Glutamatergic neuron (in vitro differentiated cells): ENCODE measurements at regions not wholly inside any gene's neighbourhood (a gene's known extent, or its start where the extent isn't known, plus 50 kb on each side); places are given as distances from the start of the nearest gene placed in this dataset.

ENCODE experiments used
- DNase-seq: peaks from one replicate; pipeline ENCODE4 v3.0.0; 2022
- H3K27ac Mint-ChIP-seq: one replicate; pipeline ENCODE4 v1.8.0; 2020; ENCODE audit warnings: mild to moderate bottlenecking, mixed read lengths, inconsistent platforms; ENCODE audit not compliant: unreplicated experiment
- H3K27me3 Mint-ChIP-seq: one replicate; pipeline ENCODE4 v1.8.0; 2020; ENCODE audit warnings: mild to moderate bottlenecking, moderate library complexity, mixed read lengths, inconsistent platforms; ENCODE audit not compliant: unreplicated experiment
- H3K36me3 Mint-ChIP-seq: one replicate; pipeline ENCODE4 v1.8.0; 2020; ENCODE audit warnings: mild to moderate bottlenecking, mixed read lengths, inconsistent platforms; ENCODE audit not compliant: unreplicated experiment
- H3K4me1 Mint-ChIP-seq: one replicate; pipeline ENCODE4 v1.8.0; 2020; ENCODE audit warnings: mild to moderate bottlenecking, low read depth, mixed read lengths, inconsistent platforms; ENCODE audit not compliant: unreplicated experiment
- H3K4me3 Mint-ChIP-seq: one replicate; pipeline ENCODE4 v1.8.0; 2020; ENCODE audit warnings: mild to moderate bottlenecking, mixed read lengths, inconsistent platforms; ENCODE audit not compliant: unreplicated experiment
- H3K9me3 Mint-ChIP-seq: one replicate; pipeline ENCODE4 v1.8.0; 2020; ENCODE audit warnings: mild to moderate bottlenecking, moderate library complexity, mixed read lengths, inconsistent platforms; ENCODE audit not compliant: unreplicated experiment
- TF ChIP-seq, protein P1 (sequence below): fragments of 200-600 bp; sonication (generic); IDR thresholded peaks from one replicate; pipeline ENCODE4 v1.5.0; 2021; ENCODE audit not compliant: partially characterized antibody, unreplicated experiment

DNA sequence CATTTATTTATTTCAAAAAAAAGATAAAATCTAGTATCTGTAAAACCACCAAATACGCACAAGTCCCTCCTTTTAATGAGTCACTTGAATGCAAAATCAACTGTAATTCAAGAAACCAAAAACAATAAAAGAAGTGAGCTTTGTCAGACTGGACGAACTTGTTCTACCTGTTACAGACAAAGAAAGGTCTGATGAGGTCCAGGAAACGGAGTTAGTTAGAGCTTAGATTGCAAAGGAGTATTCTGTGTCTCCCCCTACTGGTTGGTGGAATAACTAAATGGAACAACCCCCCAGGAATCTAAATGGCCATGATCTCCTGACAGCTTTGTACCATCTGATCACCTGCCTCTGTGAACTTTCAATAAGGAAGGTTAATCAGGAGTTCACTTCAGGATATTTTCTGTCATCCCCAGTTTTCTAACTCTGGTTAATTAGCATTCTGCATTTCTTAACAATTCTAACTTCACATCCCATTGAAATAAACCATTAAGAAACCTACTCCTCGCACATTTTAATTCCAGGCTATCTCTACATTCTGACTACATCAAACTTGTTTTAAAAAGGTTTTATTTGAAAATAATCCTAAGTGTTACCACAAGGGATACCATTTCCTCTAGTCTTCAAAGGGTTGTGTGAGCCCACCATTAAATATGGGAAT is 333.0 kb upstream of the SATB1 start:
- Mint-ChIP-seq H3K4me1 (peaks cover 9% of the 10 kb centered on the region), H3K27me3 (no peaks in the 10 kb centered on the region), H3K9me3 (peaks cover 3% of the 10 kb centered on the region), H3K4me3 (no peak overlapping the region), H3K27ac (no peak overlapping the region), H3K36me3 (no peaks in the 10 kb centered on the region)
- no peak for DNase-seq
- TF ChIP-seq, protein P1, sequence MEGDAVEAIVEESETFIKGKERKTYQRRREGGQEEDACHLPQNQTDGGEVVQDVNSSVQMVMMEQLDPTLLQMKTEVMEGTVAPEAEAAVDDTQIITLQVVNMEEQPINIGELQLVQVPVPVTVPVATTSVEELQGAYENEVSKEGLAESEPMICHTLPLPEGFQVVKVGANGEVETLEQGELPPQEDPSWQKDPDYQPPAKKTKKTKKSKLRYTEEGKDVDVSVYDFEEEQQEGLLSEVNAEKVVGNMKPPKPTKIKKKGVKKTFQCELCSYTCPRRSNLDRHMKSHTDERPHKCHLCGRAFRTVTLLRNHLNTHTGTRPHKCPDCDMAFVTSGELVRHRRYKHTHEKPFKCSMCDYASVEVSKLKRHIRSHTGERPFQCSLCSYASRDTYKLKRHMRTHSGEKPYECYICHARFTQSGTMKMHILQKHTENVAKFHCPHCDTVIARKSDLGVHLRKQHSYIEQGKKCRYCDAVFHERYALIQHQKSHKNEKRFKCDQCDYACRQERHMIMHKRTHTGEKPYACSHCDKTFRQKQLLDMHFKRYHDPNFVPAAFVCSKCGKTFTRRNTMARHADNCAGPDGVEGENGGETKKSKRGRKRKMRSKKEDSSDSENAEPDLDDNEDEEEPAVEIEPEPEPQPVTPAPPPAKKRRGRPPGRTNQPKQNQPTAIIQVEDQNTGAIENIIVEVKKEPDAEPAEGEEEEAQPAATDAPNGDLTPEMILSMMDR = peak; percentile 81

DNA sequence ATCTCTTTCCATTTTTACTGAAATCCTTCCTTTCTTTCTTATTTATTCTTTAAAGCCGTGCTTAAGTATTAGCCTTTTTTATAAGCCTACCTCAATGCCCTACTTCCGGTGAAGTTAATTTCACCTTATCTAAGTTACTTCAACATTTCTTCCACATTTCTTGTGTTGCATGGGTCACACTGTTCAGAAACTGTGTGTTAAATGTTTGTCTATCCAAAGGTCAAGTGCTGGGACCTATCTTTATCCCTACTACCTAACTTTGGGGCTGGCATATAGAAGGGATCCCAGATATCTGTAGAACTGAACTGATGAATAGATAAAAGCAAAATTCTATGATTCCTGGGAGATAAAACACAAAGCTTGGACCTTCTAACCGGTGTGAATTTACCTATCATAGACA is 332.3 kb upstream of the SATB1 start:
- Mint-ChIP-seq H3K9me3 (peaks cover 6% of the 10 kb centered on the region), H3K27me3 (no peaks in the 10 kb centered on the region), H3K36me3 (no peaks in the 10 kb centered on the region), H3K4me3 (no peak overlapping the region), H3K4me1 (peaks cover 15% of the 10 kb centered on the region), H3K27ac (no peak overlapping the region)
- no peak for DNase-seq
- TF ChIP-seq, protein P1 = no peak

DNA sequence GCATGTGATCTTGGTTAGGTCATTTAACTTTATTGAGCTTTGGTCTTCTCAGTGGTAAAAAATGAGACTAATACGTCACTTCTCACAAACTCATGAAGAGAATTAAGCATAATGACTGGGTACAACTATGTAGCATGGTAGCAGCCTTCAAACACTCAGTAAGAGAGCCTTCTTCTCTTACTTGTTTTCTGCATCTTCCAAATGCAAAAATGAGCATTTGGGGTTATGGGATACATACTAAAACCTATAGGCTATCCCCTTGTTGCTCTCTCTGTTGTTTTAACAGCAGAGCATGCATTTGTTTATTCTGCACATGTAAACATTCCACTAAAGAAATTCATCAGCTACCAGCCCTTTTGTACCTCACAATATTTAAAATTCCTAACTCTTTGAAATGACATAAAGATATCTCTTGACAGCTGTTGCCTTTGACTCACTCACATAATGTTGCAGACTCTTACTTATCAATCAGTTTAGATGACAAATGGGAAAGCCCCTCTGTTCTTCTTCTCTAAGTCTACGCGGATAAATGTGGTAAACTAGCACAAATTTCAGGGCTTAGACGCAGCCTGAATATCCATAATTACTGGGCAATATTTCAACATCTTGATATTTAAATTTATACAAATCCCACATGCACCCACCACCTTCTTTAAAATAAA is 327.3 kb upstream of the SATB1 start:
- TF ChIP-seq, protein P1 = no peak
- Mint-ChIP-seq H3K4me1 (peaks cover 15% of the 10 kb centered on the region), H3K4me3 (no peak overlapping the region), H3K27ac (peak overlapping the region; percentile 50), H3K9me3 (peaks cover 6% of the 10 kb centered on the region), H3K36me3 (no peaks in the 10 kb centered on the region), H3K27me3 (no peaks in the 10 kb centered on the region)
- no peak for DNase-seq

DNA sequence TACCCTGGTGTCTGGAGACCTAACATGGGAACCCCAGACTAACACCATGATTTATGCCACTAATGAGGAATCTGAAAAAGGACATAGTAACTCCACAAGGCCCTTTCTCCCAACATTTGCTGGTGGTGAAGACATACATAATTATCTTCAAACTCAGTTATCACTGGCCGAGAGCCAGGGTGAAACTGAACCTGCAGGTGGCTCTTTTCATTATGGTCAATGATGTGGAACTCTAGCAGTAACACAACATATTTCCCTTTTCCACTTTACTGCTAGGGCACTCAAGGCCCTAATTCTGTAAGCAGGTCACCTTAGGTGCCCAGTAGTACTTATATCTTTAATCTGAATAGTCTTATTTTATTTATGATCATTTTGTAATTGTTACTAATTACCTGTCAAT is 326.4 kb upstream of the SATB1 start:
- Mint-ChIP-seq H3K4me3 (no peak overlapping the region), H3K4me1 (peaks cover 15% of the 10 kb centered on the region), H3K27ac (no peak overlapping the region), H3K36me3 (no peaks in the 10 kb centered on the region), H3K27me3 (no peaks in the 10 kb centered on the region), H3K9me3 (peaks cover 6% of the 10 kb centered on the region)
- no peak for DNase-seq
- TF ChIP-seq, protein P1 = no peak

DNA sequence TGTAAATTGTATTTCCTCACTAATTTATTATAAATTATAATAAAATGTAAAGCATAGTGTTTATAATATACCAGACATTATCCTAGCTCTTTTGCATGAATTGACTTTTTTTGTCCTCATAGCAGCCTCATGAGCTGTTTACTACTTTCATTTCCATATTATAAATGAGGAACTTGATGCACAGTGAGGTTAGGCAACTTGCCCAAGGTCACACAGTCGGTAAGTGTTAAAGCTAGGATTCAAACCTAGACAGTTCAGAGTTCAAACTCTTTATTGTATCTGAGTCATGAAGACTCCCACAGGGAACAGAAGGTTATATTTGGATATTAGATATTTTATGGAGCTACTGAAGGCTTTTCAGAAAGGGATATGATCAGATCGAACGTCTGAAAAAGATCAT is 322.2 kb upstream of the SATB1 start:
- H3K9me3 Mint-ChIP-seq = no peaks in the 10 kb centered on the region
- TF ChIP-seq, protein P1 = no peak
- H3K4me3 Mint-ChIP-seq = no peak overlapping the region
- no peak for DNase-seq
- no peaks in the 10 kb centered on the region for H3K4me1 Mint-ChIP-seq
- no peaks in the 10 kb centered on the region for H3K36me3 Mint-ChIP-seq
- H3K27me3 Mint-ChIP-seq = peaks cover 2% of the 10 kb centered on the region
- no peak overlapping the region for H3K27ac Mint-ChIP-seq
